Right lung (tissue), 2 donors: ENCODE measurements at regions not wholly inside any gene's neighbourhood (a gene's known extent, or its start where the extent isn't known, plus 50 kb on each side); places are given as distances from the start of the nearest gene placed in this dataset.

Experiments used
- DNase-seq, 2 donors: peaks; one replicate each; pipeline ENCODE4 v3.0.0-alpha.2; 2013

- no peak for DNase-seq
Measured at GRCh38 chr20:60990643-60991042, 261.4 kb upstream of the CDH4 start.

- DNase-seq, result no peak
Measured at GRCh38 chr20:60993433-60994044, 258.5 kb upstream of the CDH4 start.

GRCh38 chr20:60999250-60999649 is 252.8 kb upstream of the CDH4 start:
- DNase-seq, result no peak

GRCh38 chr20:61002090-61002489 is 250.0 kb upstream of the CDH4 start:
- no peak for DNase-seq

- DNase-seq, result no peak
Measured at GRCh38 chr20:61014491-61014890, 237.6 kb upstream of the CDH4 start.

DNA sequence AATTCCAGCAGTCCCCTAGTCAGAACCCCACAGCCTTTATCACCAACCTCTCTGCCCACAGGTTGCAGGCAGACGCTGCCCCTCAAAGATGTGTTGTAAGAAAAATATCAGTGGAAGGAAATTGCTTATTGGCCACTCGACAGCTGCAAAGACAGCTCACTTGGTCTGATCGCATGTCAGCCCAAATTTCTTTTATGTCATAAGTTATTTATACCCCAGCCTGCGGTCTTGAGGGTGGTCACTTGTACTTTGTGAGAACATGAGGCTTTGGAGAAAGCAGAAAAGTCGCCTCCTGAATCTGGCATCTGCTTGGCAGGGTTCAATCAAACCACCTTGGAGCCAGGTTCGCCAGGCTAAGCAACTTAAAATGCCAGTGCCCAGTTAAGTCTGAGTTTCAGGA is 236.5 kb upstream of the CDH4 start:
- no peak for DNase-seq

GRCh38 chr20:61019322-61019721 is 232.7 kb upstream of the CDH4 start:
- DNase-seq, result no peak

- no peak for DNase-seq
Measured at GRCh38 chr20:61023612-61024011, 228.4 kb upstream of the CDH4 start.

- DNase-seq, result no peak
Measured at GRCh38 chr20:61024390-61024789, 227.7 kb upstream of the CDH4 start.

DNA sequence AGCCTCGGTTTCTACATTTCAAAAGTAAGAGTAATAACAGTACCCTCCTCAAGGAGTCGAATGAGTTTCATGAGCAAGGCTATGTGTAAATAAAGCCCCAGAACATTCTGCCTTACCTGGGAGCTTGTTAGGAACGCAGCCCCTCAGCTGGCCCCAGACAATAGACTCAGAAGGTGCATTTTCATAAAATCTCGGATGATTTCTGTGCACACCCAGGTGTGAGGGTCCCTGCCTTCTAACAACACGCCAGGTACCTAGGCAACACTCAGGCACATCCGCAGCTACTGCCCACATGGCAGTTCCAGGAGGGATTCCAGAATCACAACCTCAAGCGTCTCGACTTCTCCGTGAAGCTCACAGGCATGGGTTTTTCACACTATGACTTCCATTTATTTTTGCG is 226.5 kb upstream of the CDH4 start:
- no peak for DNase-seq

DNA sequence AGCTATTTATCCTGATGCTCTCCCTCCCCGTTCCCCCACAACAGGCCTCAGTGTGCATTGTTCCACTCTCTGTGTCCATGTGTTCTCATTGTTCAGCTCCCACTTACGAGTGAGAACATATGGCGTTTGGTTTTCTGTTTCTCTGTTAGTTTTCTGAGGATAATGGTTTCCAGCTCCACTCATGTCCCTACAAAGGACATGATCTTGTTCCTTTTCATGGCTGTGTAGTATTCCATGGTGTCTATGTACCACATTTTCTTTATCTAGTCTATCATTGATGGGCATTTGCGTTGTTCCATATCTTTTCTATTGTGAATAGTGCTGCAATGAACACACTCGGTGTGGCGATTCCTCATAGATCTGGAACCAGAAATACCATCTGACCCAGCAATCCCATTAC is 225.9 kb upstream of the CDH4 start:
- no peak for DNase-seq

DNA sequence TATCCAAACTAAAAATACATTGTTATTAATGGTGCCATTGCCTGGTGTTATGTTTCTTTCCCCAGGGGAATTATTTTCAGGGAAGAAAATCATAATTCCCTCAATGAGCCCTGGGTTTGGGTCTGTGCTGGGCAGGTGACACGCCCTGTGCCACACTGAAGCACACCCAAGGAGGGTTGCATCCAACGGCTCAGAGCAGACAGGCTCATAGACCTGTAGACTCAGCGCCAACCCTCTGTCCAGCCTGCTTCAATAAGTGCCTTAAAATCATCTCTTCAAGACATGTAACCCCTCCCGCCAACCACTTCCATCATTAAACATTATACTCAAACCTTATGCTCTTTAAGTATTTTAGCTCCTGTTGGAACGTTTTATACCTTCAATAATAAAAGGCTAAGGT is 225.3 kb upstream of the CDH4 start:
- no peak for DNase-seq

DNA sequence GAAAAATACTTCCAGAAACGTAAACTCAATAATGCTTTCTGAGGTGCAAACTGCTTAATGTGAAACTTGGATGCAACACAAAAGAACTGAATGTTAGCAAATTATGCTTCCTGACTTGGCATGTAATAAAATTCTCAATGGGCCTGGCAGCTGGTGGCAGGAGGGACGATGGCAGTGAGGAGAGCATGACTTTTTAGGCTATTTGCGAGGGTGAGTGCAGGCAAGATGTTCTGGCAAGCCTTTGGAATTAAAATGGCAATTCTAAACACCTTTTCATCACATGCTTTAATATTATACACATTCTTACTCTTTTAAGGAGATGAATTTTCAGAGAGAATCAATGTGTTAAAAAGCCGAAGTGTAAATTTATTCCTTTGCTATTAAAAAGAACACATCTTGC is 224.8 kb upstream of the CDH4 start:
- DNase-seq, result no peak

GRCh38 chr20:61030130-61030529 is 221.9 kb upstream of the CDH4 start:
- no peak for DNase-seq

GRCh38 chr20:61031101-61031830 is 220.8 kb upstream of the CDH4 start:
- no peak for DNase-seq

- no peak for DNase-seq
Measured at GRCh38 chr20:61037498-61037897, 214.6 kb upstream of the CDH4 start.

- no peak for DNase-seq
Measured at GRCh38 chr20:61041481-61041880, 210.6 kb upstream of the CDH4 start.

DNA sequence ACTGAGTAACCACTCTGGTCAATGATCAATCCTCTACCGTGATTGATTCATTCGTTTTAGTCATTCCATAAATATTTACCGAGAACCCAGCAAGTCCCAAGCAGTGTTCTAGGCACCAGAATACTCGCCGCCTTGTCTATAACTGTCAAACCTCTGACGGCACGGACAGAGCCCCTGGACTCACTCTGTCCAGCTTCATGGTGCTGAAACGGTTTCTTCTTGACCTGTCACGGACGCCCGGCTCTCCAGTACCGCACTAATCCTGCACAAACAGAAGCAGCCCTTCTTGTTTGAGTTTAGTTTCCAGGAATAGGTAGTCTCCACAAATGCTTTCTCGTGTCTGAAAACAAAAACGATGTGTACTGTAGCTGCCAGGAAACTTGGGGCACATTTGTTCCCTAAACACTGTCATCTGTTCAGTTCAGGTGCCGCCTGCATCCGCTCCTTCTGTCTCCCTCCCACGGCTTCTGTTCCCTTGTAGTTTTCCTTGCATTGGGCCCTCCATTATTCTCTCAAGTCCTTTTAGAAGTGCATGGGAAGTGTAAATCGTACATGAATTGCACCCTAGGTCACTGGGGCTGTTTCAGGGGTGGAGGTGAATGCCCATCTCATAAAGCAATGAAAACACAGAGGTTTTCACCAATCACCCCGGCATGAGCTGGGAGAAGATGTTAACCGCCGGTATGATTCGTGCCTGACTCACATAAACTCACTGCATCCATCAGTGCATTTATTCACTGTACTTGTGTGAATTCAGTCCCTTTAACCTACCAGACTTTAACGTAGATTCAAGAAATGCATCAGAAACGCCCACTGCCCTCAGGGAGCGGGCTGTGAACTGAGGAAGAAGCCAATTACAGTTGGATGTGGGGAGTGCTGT is 209.3 kb upstream of the CDH4 start:
- DNase-seq, result no peak

DNA sequence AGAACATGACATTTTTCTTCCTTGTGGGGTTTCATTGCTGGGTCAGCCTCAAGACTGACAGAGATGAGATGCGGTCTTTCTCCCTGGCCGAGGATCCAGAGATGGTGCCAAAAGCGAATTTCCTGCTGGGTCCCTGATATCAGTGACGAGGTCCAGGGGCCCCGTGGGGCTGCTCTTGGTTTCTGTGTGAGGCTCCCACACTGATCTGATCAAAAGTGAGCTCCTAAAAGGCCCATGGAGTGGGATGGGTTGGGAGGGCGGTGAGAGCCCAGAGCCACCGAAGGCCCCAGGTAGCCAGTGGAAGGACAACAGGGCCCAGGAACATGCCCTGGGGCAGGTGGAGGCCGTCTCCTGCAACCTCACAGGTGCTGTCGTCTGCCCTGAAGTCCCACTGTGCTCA is 208.4 kb upstream of the CDH4 start:
- DNase-seq, result no peak

DNA sequence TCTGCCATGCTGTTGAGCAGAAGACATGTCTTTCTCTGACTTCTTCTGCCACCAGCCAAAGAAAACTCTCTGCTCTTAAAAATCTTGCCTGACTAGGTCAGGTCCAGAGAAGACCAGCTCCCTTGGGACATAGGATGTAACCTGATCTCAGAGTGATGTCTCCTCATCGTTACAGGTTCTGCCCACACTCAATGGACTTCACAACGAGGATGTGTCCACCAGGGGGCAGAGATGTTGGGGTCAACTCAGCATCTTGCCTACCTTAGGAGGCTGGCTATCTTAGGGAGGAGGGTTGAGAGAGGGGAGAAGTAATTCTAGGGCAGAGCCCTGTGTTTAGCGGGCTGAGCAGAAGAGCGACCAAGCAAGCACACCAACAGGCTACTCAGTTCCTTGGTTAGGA is 207.6 kb upstream of the CDH4 start:
- no peak for DNase-seq

- DNase-seq, result no peak
Measured at GRCh38 chr20:61045091-61045490, 207.0 kb upstream of the CDH4 start.

- no peak for DNase-seq
Measured at GRCh38 chr20:61045876-61046585, 206.0 kb upstream of the CDH4 start.
